ENCODE measurements at regions not wholly inside any gene's neighbourhood (a gene's known extent, or its start where the extent isn't known, plus 50 kb on each side); places are given as distances from the start of the nearest gene placed in this dataset.
"Not testable (repeated sequence)": the region's sequence is repeated elsewhere in the genome, so short reads cannot be mapped to it uniquely, and the experiment has no call there.

DNA sequence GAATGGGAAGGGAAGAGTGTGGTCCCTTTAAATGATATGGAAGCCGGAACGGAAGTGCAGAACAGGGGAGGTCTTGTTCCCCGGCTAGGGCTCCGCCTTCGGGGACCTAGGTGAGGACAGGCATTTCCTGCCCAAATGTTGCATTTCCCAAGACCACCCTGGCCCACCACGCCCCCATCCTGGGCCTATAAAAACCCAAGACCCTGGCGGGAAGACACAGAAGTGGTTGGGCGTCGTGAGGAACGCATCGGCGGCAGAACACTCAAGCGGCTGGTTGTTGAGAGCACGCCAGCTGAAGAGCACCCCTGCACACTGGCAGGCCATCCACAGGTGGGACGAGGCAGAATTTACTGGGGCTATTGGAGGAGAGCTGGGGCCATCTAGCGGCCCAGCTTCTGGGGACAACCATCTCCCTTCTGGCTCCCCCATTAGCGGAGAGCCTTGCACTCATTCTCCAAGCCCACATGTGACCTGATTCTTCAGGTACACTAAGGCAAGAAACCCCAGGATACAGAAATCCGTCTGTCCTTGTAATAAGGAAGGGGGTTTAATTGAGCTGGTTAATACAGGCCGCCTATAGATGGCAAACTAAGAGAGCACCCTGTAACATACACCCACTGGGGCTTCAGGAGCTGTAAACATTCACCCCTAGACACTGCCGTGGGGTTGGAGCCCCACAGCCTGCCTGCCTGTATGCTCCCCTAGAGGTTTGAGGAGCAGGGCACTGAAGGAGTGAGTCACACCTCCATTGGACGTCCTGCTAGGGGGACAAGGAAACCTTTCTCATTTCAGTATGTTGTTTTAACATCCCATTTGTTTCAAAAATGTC is 1327.9 kb downstream of the BRINP3 start:
- DNase-seq: no peak

DNA sequence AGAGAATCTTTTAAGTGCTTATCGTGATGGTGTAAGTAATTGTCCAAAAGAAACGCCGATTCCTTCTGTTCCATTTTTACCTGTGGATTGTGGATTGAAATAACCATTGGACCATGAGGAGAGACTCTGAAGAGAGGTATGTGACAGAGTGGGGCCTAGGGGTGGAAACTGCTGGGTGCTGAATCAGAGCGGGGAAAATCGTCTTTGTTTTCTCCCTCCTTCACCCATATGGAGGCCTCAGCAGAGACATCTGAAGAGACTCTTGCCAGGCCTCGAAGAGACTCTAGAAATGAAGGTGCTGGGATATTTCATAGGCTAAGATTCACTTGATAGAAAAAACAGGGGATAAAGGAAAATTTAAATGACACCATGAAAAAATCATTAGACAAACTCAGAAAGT is 1327.0 kb downstream of the BRINP3 start:
- no peak for DNase-seq

DNA sequence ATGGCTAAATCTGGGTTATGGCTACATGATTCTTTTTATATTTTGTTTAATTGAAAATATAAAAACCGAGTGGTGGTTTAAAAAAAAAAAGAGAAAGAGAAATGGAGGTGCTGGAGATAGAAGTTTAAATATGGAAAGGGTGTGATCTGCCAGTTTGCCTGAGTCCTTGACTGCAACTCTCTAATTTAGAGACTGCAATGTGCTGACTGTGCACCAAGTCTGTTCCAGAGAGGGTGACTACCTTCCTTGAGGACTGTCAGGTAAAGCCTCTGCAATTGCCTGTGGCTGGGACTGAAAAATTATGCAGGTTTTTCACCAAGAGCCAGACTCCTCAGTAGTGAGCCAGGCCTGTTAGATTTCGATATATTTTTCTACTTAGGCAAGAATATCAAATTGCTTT is 1326.3 kb downstream of the BRINP3 start:
- no peak for DNase-seq

DNA sequence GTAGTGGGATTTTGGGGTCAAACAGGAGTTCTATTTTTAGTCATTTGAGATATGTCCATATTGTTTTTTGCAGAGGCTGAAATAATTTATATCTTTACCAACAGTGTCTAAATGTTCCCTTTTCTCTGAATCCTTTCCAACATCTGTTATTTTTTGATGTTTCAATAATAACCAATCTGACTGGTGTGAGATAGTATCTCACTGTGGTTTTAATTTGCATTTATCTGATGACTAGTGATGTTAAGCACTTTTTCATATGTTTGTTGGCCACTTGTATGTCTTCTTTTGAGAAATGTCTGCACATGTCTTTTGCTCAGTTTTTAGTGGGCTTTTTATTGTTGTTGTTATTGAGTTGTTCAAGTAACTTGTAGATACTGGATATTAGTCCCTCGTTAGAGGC is 1325.0 kb downstream of the BRINP3 start:
- DNase-seq: no peak

DNA sequence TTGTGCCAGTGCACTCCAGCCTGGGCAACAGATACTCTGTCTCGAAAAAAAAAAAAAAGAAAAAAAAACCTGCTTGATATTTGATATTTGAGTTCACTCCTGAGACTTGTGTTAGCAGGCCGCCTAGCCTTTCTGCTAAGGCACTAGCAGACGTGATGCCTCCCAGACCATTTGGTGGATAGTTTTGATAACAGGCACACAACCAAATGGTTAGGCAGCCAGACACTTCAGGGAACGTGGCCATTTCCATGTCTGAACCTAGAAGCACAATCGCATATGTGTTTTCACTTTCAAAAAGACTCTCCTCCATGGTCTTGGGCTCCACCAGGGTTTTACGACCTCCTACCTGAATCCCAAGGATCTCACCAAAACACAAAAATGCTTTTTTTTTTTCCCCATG is 1319.5 kb downstream of the BRINP3 start:
- DNase-seq: no peak

DNA sequence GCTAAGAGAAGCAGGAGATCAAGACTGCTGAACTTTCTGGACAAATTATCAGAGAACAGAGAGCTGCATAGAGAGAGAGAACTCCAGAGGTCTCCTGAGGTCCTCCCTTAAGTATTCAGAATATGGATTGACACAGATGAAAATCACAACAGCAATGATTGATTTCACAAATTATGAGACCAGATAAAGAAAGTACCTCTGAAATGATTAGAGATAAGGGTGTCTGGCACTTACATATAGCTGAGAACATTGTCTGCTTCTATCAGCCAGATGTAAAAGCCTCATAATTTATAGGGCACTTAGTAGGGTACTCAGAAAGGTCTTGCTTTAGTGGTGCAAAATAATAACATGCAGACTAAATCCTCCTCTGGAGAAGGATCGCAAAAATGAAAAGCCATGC is 1301.8 kb downstream of the BRINP3 start:
- no peak for DNase-seq

DNA sequence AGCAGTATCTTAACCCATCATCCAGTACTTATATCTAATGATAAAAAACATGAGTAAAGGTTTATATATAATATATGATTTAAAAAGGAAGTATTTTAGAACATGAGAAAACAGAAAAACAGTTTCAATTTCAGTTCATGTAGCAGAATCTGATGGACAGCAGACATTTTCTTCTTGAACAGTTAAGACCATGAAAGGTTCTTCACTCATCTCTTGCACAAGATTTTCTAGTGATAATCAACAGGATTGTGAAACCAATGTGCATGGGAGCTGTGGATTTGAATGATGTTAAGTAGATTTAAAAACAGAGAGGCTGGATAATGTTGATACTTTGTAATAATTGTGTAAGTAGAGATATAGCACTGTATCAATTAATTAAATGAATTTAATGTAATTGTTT is 1297.6 kb downstream of the BRINP3 start:
- DNase-seq: no peak

DNA sequence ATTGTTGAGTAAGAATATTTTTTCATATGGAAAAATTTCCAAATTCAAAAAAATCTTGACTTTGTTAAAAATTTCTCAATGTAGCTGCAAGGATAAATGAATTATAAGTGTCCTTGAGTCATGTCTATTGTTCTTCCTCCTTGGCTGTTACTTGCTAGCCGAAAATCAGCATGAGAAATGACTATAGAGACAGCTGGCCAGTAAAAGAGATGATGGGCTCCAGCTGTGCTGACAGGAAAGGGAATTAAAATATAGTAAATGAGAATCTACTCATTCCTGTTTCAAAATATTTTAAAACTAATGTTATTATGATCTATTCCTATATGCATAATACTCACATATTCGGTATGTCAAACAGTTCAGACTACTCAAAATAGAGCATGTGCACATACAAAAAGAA is 1292.6 kb downstream of the BRINP3 start:
- no peak for DNase-seq

DNA sequence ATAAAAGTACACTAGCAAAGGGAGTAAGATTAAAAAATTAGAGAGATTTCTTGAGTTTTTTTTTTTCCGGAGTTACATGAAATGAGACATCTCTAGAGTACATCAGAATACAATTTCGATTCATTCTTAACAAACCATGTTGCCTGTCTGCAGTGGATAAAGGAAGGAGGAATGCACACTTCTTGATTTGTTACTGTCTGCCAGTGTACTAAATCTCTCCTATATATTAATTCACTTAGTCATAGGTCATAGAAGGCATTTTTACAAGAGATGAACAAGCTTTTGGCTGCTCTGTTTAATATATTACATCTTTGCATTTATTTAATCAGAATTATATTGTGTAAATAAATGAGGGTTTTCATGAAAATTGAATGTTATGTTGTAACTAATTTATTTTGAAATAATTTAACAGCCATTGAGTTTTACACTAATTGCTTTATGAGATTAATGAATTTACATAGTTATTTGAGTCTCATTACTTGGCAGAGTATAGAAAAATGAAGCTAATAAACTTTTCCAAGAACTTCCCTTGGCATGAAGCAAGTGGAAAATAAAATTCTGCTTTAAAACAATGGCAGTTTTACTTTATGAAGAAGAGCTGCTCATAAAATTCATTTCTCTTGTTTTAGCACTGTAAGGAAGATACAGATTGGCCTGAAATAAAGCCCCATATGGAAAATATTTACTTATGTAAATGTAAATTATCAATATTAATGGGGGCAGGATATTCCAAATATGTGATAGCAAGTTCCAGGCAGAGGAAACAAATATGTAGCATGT is 1284.7 kb downstream of the BRINP3 start:
- no peak for DNase-seq

DNA sequence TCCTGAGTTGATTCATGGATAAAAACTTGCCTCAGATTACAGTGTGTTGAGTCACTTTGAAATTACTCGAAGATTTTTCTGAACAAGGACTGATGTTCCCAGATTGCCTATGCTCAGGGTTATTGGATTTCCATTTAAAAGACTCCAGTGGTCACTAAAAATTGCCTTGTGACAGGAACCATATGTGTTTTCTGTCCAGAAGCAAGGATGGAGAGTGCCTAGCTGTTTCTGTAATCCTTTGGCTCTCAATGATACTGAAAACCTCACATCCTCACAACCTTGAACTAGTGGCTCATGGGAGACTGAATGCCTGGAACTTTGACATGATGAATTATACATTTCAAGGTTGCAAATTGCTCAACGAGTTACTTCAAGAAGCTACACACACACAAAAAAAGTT is 1271.8 kb downstream of the BRINP3 start:
- no peak for DNase-seq

DNA sequence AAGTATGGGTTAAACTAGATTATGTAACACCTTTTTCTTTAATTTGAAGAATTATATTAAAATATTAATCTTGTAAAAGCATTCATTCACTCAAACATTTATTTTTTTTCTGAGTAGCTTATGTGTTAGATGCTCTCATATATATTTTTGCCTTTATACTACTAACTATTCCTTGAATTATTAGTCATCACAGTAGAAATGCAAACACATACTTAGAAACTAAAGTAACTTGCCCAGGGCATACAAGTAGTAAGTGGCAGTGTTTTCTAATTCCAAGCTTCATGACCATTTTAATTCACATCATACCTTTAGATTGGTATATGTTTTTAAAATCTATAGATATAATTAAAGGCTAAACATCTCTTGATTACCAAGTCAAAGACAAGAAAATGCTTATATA is 1271.0 kb downstream of the BRINP3 start:
- DNase-seq: no peak

DNA sequence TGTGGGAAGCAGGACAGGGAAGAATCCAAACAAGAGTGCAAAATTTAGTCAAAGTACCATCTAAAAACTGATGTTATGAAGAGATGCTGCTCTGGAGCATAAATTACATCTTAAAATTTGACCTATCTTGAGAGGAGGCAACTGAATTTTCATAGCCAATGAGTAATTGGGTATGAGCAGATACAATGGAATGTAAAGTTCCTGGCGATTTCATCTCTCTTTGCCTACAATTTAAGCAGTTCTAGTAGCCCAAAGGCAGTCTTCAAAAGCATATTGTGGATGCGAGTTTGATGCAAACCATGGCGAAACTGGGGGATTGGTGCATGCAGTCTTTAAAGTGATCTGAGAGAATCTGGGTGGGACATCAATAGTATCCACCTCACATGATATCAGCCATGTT is 1265.9 kb downstream of the BRINP3 start:
- no peak for DNase-seq

DNA sequence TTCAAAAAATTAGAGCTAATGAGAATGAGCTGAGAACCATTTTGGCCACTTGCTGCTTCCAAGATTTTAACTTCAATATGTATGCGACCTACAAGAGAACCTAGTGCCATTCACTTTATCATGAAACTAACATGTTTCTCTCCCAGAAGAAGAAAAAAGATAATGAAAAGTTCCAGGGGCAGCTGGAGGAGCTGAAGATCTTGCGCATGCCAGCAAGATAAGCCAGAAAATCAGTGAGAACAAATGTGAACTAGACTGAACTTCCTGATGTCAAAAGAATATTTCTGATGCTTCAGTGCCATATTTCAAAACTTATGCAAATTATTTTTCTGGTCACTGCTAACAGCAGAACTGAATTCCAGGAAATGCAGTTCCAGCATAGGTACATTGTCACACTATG is 1265.1 kb downstream of the BRINP3 start:
- no peak for DNase-seq

DNA sequence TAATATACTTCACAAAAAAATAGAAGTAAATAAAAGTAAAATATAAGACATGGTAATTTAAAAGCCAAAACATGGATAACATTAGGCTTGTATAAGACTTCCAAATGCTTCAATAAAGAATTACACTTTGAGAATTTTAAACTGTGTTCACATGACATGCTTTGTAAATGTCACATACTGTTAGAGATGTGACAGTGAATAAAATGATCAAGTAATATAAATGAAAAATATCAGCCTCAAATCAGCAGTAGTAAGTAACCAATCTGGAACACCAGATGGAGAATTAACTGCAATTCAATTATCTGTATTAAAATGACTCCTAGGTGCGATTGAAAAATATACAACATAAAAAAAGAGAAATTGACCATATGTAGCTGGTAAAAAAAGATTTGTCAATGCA is 1260.8 kb downstream of the BRINP3 start:
- no peak for DNase-seq

DNA sequence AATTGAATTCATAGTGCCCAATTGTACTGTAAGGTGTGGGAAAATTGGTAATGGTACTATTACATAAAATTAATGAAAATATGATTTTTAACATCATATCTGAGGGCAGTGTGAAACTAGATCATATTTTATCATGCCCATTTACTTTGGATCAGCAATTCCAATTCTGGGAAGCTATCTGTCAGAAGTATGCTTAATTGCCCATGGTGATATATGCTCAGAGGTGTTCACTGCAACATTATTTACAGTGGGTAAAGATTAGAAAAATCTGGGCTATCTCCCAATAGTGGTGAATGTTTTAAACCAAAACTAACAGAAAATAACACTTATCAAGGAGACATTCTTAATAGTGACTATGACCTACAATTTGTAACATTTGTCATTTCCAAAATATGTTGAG is 1260.0 kb downstream of the BRINP3 start:
- no peak for DNase-seq

DNA sequence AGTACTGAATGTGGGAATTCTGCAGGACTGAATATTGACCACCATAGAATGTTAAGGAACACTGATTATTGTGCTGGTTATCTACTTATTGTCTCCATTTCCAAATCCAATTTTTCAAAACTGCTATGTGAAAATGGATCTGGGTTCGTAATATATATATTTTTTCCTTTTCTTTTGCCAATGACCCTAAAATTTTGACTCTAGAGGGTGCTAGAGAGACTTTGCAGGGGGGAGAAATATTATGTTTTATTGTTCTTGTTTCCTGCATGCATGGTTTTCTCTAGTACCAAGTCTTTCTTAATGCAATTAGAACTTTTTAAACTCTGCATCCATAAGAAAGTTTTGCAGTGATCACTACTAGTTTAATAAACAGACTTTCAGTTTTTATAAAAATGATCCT is 1256.9 kb downstream of the BRINP3 start:
- DNase-seq: no peak

DNA sequence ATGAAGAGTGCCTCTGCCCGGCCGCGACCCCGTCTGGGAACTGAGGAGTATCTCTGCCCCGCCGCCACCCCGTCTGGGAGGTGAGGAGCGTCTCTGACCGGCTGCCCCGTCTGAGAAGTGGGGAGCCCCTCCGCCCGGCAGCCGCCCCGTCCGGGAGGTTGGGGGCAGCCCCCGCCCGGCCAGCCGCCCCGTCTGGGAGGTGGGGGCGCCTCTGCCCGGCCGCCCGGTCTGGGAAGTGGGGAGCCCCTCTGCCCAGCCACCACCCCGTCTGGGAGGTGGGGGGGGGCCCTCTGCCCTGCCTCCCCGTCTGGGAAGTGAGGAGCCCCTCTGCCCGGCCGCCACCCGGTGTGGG is 1251.9 kb downstream of the BRINP3 start:
- not testable (repeated sequence) for DNase-seq

DNA sequence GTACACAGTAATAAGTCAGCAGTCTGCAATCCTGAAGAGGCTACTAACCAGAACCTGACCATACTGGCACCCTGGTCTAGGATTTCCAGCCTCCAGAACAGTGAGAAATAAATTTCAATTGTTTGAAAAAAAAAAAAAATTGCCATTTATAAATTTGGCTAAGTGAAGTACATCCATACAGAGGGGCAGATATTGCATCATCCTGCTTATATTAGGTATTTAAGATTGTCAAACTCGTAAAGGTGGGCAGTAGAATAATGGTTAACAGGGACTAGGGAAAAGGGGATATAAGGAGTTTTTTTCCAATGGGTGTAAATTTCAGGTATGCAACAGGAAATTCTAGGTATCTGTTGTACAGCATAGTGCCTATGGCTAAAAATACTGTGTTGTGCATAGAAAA is 1250.9 kb downstream of the BRINP3 start:
- no peak for DNase-seq

DNA sequence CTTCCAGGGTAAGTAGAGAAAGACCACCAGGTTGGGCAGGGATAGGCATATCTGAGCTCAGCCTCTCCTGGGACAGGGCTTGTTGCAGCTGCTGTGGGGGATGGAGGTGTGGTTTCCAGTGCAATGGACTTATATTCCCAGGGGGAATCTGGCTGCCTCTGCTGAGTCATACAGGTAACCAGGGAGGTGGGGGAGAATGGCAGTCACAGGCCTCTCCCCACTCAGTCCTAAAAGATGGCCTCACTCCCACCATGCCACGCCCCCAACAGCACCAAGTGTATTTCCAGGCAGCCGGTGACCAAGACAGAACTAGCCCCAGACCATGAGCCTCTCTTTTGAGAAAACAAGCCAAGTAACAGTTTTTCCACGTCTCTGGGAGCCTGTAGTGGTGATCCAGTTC is 1240.7 kb downstream of the BRINP3 start:
- DNase-seq: no peak

DNA sequence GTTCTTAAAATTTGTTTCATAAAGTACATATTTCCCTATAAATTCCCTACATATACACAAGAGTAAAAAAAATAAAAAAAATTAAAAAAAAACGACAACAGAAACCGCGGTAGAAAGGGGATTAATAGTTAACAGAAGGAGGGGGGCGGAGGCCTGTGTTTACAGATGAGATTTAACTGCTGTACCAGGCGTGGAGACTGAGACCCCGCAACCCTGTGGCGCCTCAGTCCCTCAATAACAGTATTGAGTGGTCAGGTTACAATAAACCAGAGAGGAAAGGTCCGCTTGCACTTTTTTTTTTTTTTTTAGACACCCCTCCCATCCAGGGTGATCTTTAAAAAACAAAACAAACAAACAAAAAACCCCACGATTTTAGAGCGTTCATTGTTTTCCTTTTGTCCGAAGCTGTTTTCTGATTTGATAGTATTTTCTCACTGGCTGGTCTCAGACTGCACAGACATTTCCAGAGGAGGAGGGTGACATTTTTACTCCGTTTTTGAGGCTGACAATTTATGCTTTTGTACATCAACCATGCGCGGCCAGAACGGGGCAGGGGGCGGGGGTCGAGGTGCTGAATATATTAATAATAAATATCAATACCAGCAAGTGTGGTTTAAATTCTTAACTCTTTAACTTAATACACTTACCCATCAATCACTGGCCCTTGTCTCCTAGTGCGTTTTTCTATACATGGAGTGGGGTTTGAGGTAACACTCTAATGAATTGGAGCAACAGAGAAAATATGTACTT is 1223.9 kb downstream of the BRINP3 start:
- no peak for DNase-seq

DNA sequence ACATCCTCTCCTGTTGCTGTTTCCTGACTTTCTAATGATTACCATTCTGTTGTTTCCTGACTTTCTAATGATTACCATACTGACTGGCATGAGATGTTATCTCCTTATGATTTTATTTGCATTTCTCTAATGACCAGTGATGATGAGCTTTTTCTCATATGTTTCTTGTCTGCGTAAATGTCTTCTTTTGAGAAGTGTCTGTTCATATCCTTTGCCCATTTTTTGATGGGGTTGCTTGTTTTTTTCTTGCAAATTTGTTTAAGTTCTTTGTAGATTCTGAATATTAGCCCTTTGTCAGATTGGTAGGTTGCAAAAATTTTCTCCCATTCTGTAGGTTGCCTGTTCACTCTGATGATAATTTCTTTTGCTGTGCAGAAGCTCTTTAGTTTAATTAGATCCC is 1216.5 kb downstream of the BRINP3 start:
- DNase-seq: not testable (repeated sequence)

DNA sequence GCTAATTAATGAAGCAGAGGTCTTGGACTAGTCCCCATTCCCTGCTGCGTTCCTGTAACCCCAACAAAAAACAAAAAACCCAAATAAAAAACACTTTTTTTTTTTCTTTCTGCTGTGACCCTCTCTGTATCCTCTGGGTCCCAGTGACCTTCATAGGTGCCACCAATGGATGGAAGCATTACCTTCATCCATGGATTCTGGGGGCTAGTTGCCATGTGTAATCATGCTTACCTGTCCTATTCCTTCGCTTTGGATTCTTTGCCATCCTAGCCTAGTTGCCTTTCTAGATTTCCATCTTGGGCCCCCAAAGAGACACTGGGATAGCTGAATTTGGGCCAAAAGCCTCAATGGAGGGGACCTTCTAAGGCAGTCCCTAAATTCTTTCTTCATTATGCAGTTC is 1208.7 kb downstream of the BRINP3 start:
- peak; percentile 8 for DNase-seq

DNA sequence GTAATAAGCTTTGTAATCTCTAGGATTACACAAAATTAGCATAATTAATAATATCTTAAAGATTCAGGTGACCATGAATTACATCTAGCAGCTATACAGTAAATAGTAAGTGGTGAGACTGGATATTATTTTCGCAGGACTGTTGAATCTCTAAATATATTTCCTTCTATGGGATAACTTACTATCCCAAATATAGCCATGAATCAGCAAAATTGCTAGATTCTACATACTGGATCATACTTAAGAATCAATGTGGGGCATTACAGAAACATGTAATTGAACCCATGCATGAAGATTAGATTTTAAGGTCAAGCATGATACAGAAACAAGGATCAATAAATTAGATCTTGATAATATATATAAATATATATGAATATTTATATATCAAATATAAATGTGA is 1203.4 kb downstream of the BRINP3 start:
- DNase-seq: no peak

DNA sequence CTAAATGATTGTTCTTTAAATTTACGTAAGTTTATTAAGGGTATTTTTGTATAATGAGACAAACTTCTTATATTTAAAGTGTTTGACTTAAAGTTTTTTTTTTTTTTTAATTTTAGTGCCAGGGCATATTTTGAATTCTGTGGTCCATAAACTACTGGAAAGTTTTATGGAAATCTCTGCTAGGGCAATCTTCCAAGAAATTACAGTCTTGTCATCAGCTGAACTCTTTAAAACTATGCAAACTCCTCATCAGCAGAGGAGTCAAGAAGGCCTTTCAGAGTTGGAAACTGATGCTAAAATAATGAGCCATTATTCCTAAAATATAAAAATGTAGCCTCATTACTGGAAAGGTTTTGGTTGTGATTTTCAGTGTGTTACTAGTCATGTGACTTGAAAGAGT is 1201.9 kb downstream of the BRINP3 start:
- DNase-seq: no peak
